ENCODE measurements at regions not wholly inside any gene's neighbourhood (a gene's known extent, or its start where the extent isn't known, plus 50 kb on each side); places are given as distances from the start of the nearest gene placed in this dataset.

- Mint-ChIP-seq H3K36me3 (ENCODE audit: low read depth, unreplicated experiment) (no peaks in the 10 kb centered on the region), H3K9me3 (ENCODE audit: unreplicated experiment) (peaks cover 7% of the 10 kb centered on the region), H3K27me3 (ENCODE audit: low read depth, unreplicated experiment) (no peaks in the 10 kb centered on the region), H3K27ac (ENCODE audit: unreplicated experiment) (no peak overlapping the region), H3K4me1 (ENCODE audit: low read depth, unreplicated experiment) (no peaks in the 10 kb centered on the region), H3K4me3 (ENCODE audit: unreplicated experiment) (no peak overlapping the region)
- Histone ChIP-seq H3K9me3 (ENCODE audit: insufficient read depth, low read depth, low read length) (no peaks in the 10 kb centered on the region), H3K79me2 (ENCODE audit: insufficient read depth, low read length) (no peaks in the 10 kb centered on the region), H3K27me3 (ENCODE audit: insufficient read depth, low read length) (no peaks in the 10 kb centered on the region), H3K27ac (ENCODE audit: low read depth, low read length) (no peak overlapping the region), H4K20me1 (ENCODE audit: insufficient read depth, low read length) (no peaks in the 10 kb centered on the region), H3K4me3 (ENCODE audit: insufficient read depth, low read depth, low read length) (no peak overlapping the region), H3K4me2 (ENCODE audit: low read length) (no peak overlapping the region), H3K36me3 (ENCODE audit: insufficient read depth, low read length) (no peaks in the 10 kb centered on the region), H3K9ac (ENCODE audit: low read length) (no peak overlapping the region), H2AFZ (ENCODE audit: low read depth, low read length) (no peak overlapping the region), H3K4me1 (ENCODE audit: insufficient read depth, low read length) (peaks cover 6% of the 10 kb centered on the region)
- DNase-seq (ENCODE audit: low read depth) (peak; percentile 45), FAIRE-seq (peak; percentile 34)
- TF ChIP-seq EZH2 (IDR thresholded peaks at IDR 0.05; ENCODE audit: insufficient read depth, low read length), result no peak
- TF ChIP-seq CTCF (IDR thresholded peaks at IDR 0.05; ENCODE audit: insufficient read depth, low read depth, low read length), result no peak
Observed at GRCh38 chr6:133814797-133815196, 74.1 kb upstream of the TCF21 start.

- H3K36me3 Mint-ChIP-seq (ENCODE audit: low read depth, unreplicated experiment), result no peaks in the 10 kb centered on the region
- Histone ChIP-seq H4K20me1 (ENCODE audit: insufficient read depth, low read length) (no peaks in the 10 kb centered on the region), H3K36me3 (ENCODE audit: insufficient read depth, low read length) (no peaks in the 10 kb centered on the region), H3K4me2 (ENCODE audit: low read length) (no peak overlapping the region), H3K4me1 (ENCODE audit: insufficient read depth, low read length) (peaks cover 5% of the 10 kb centered on the region), H3K27ac (ENCODE audit: low read depth, low read length) (no peak overlapping the region), H3K9ac (ENCODE audit: low read length) (no peak overlapping the region), H3K79me2 (ENCODE audit: insufficient read depth, low read length) (no peaks in the 10 kb centered on the region), H3K4me3 (ENCODE audit: insufficient read depth, low read depth, low read length) (no peak overlapping the region), H3K9me3 (ENCODE audit: insufficient read depth, low read depth, low read length) (no peaks in the 10 kb centered on the region), H2AFZ (ENCODE audit: low read depth, low read length) (no peak overlapping the region), H3K27me3 (ENCODE audit: insufficient read depth, low read length) (no peaks in the 10 kb centered on the region)
- H3K4me1 Mint-ChIP-seq (ENCODE audit: low read depth, unreplicated experiment), result no peaks in the 10 kb centered on the region
- FAIRE-seq, result no peak
- no peaks in the 10 kb centered on the region for H3K27me3 Mint-ChIP-seq (ENCODE audit: low read depth, unreplicated experiment)
- no peak overlapping the region for H3K4me3 Mint-ChIP-seq (ENCODE audit: unreplicated experiment)
- no peak for TF ChIP-seq EZH2 (IDR thresholded peaks at IDR 0.05; ENCODE audit: insufficient read depth, low read length)
- TF ChIP-seq CTCF (IDR thresholded peaks at IDR 0.05; ENCODE audit: insufficient read depth, low read depth, low read length), result no peak
- H3K9me3 Mint-ChIP-seq (ENCODE audit: unreplicated experiment), result peaks cover 7% of the 10 kb centered on the region
- H3K27ac Mint-ChIP-seq (ENCODE audit: unreplicated experiment), result no peak overlapping the region
- DNase-seq (ENCODE audit: low read depth), result no peak
Observed at GRCh38 chr6:133815313-133815712, 73.6 kb upstream of the TCF21 start.

GRCh38 chr6:133816171-133816570, 72.7 kb upstream of the TCF21 start:
- Histone ChIP-seq H3K79me2 (ENCODE audit: insufficient read depth, low read length) (no peaks in the 10 kb centered on the region), H3K4me2 (ENCODE audit: low read length) (no peak overlapping the region), H3K9ac (ENCODE audit: low read length) (no peak overlapping the region), H3K36me3 (ENCODE audit: insufficient read depth, low read length) (no peaks in the 10 kb centered on the region), H3K27ac (ENCODE audit: low read depth, low read length) (no peak overlapping the region), H3K9me3 (ENCODE audit: insufficient read depth, low read depth, low read length) (no peaks in the 10 kb centered on the region), H3K27me3 (ENCODE audit: insufficient read depth, low read length) (no peaks in the 10 kb centered on the region), H2AFZ (ENCODE audit: low read depth, low read length) (no peak overlapping the region), H3K4me3 (ENCODE audit: insufficient read depth, low read depth, low read length) (no peak overlapping the region), H3K4me1 (ENCODE audit: insufficient read depth, low read length) (peaks cover 5% of the 10 kb centered on the region), H4K20me1 (ENCODE audit: insufficient read depth, low read length) (no peaks in the 10 kb centered on the region)
- Mint-ChIP-seq H3K4me1 (ENCODE audit: low read depth, unreplicated experiment) (no peaks in the 10 kb centered on the region), H3K27me3 (ENCODE audit: low read depth, unreplicated experiment) (no peaks in the 10 kb centered on the region), H3K36me3 (ENCODE audit: low read depth, unreplicated experiment) (no peaks in the 10 kb centered on the region), H3K27ac (ENCODE audit: unreplicated experiment) (no peak overlapping the region), H3K9me3 (ENCODE audit: unreplicated experiment) (peaks cover 7% of the 10 kb centered on the region), H3K4me3 (ENCODE audit: unreplicated experiment) (no peak overlapping the region)
- DNase-seq (ENCODE audit: low read depth) (no peak), FAIRE-seq (peak; percentile 5)
- no peak for TF ChIP-seq EZH2 (IDR thresholded peaks at IDR 0.05; ENCODE audit: insufficient read depth, low read length)
- no peak for TF ChIP-seq CTCF (IDR thresholded peaks at IDR 0.05; ENCODE audit: insufficient read depth, low read depth, low read length)
